SU-DHL-6 (cell line): ENCODE measurements at regions not wholly inside any gene's neighbourhood (a gene's known extent, or its start where the extent isn't known, plus 50 kb on each side); places are given as distances from the start of the nearest gene placed in this dataset.

Experiments used
- H2AFZ ChIP-seq: fragments of 200-600 bp; sonication (generic); 2 replicates; pipeline ENCODE4 v1.6.1; 2014; ENCODE audit warnings: low read depth, mild to moderate bottlenecking, moderate library complexity, mixed read lengths, antibody characterized with exemption, low read length; ENCODE audit not compliant: severe bottlenecking
- H3F3A ChIP-seq: fragments of 200-600 bp; shearing (Covaris generic); 2 replicates; pipeline ENCODE4 v1.6.0; 2016; ENCODE audit warnings: antibody characterized with exemption, mild to moderate bottlenecking; ENCODE audit not compliant: insufficient read depth
- H3K27ac ChIP-seq: fragments of 200-600 bp; sonication (generic); 2 replicates; pipeline ENCODE4 v1.5.1; 2016; ENCODE audit warnings: low read depth, mild to moderate bottlenecking, low read length, moderate library complexity, mixed read lengths
- H3K27me3 ChIP-seq: fragments of 200-600 bp; sonication (generic), shearing (Covaris generic); 2 replicates; pipeline ENCODE4 v1.6.0; 2014; ENCODE audit warnings: mild to moderate bottlenecking, low read length
- H3K36me3 ChIP-seq: fragments of 200-600 bp; sonication (generic); 2 replicates; pipeline ENCODE4 v1.6.1; 2014; ENCODE audit warnings: mild to moderate bottlenecking, low read length, mixed read lengths
- H3K4me2 ChIP-seq: fragments of 300-600, 200-600 bp; shearing (Covaris generic), sonication (generic); 2 replicates; pipeline ENCODE4 v1.6.0; 2014; ENCODE audit warnings: low read length, low read depth, mild to moderate bottlenecking; ENCODE audit not compliant: poor library complexity, severe bottlenecking
- H3K4me3 ChIP-seq: fragments of 200-600 bp; sonication (generic); 2 replicates; pipeline ENCODE4 v1.5.1; 2014; ENCODE audit warnings: antibody characterized with exemption, low read length, mild to moderate bottlenecking, mixed read lengths; ENCODE audit not compliant: insufficient read depth, poor library complexity, severe bottlenecking
- H3K79me2 ChIP-seq: fragments of 200-600 bp; sonication (generic); 2 replicates; pipeline ENCODE4 v1.6.1; 2014; ENCODE audit warnings: mild to moderate bottlenecking, low read length, moderate library complexity; ENCODE audit not compliant: insufficient read depth
- H3K9ac ChIP-seq: fragments of 200-600 bp; sonication (generic); 2 replicates; pipeline ENCODE4 v1.7.0; 2014; ENCODE audit warnings: mild to moderate bottlenecking, low read length
- H3K9me2 ChIP-seq: fragments of 200-600 bp; sonication (generic); replicated peaks from 2 replicates; pipeline ENCODE4 v1.6.1; 2014; ENCODE audit warnings: low read length; ENCODE audit not compliant: insufficient read depth
- H3K9me3 ChIP-seq: fragments of 200-600 bp; sonication (generic); 2 replicates; pipeline ENCODE4 v1.6.1; 2014; ENCODE audit warnings: low read length, mixed read lengths; ENCODE audit not compliant: insufficient read depth
- H4K20me1 ChIP-seq: fragments of 200-600 bp; sonication (generic); 2 replicates; pipeline ENCODE4 v1.6.1; 2014; ENCODE audit warnings: low read depth, mild to moderate bottlenecking, antibody characterized with exemption, low read length, moderate library complexity, mixed read lengths
- CTCF ChIP-seq: fragments of 200-600 bp; sonication (generic); IDR thresholded peaks from one replicate; pipeline ENCODE4 v1.5.1; 2017; ENCODE audit warnings: antibody characterized with exemption, mild to moderate bottlenecking, low read length, moderate library complexity; ENCODE audit not compliant: insufficient read depth, poor library complexity, severe bottlenecking
- EZH2phosphoT487 ChIP-seq: fragments of 200-600 bp; sonication (generic), shearing (Covaris generic); conservative IDR thresholded peaks from 2 replicates; pipeline ENCODE4 v1.6.1; 2018; ENCODE audit warnings: mild to moderate bottlenecking, antibody characterized with exemption, low read length, moderate library complexity, mixed read lengths

DNA sequence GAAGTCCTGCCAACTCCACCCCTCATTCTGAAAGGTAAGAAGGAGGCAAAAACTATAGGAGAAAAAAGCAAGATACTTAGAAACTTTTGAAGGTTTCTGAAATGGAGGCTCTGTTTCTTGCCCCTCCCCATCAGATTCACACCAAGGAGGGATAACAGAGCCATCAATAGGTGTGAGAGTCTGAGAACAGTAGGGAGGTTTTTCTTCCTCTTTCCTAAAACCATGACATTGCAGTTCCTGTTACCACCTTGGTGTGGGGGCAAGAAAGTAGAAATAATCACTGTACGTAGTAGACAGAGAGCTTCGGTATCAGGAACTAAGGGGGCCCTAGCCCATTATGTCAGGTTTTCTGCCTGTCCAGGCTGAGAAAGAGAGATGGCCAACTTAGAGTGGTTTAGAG lies 333.3 kb upstream of the SYNCRIP start:
- no peak overlapping the region for H3K4me3 ChIP-seq
- TF ChIP-seq EZH2phosphoT487 (no peak), CTCF (no peak)
- H2AFZ ChIP-seq: no peak overlapping the region
- no peak overlapping the region for H3K27ac ChIP-seq
- H3K79me2 ChIP-seq: no peaks in the 10 kb centered on the region
- no peaks in the 10 kb centered on the region for H3F3A ChIP-seq
- no peak overlapping the region for H3K4me2 ChIP-seq
- H3K9me3 ChIP-seq: no peaks in the 10 kb centered on the region
- H3K27me3 ChIP-seq: no peaks in the 10 kb centered on the region
- no peaks in the 10 kb centered on the region for H3K9me2 ChIP-seq
- no peaks in the 10 kb centered on the region for H4K20me1 ChIP-seq
- no peaks in the 10 kb centered on the region for H3K36me3 ChIP-seq
- no peak overlapping the region for H3K9ac ChIP-seq

- no peaks in the 10 kb centered on the region for H4K20me1 ChIP-seq
- no peaks in the 10 kb centered on the region for H3F3A ChIP-seq
- no peaks in the 10 kb centered on the region for H3K9me2 ChIP-seq
- H3K4me3 ChIP-seq: no peak overlapping the region
- no peak overlapping the region for H3K4me2 ChIP-seq
- H3K27ac ChIP-seq: no peak overlapping the region
- no peaks in the 10 kb centered on the region for H3K36me3 ChIP-seq
- no peaks in the 10 kb centered on the region for H3K79me2 ChIP-seq
- H2AFZ ChIP-seq: no peak overlapping the region
- no peak overlapping the region for H3K9ac ChIP-seq
- no peaks in the 10 kb centered on the region for H3K27me3 ChIP-seq
- H3K9me3 ChIP-seq: no peaks in the 10 kb centered on the region
- TF ChIP-seq CTCF (no peak), EZH2phosphoT487 (no peak)
Observed at GRCh38 chr6:85971238-85971637, 328.6 kb upstream of the SYNCRIP start.

DNA sequence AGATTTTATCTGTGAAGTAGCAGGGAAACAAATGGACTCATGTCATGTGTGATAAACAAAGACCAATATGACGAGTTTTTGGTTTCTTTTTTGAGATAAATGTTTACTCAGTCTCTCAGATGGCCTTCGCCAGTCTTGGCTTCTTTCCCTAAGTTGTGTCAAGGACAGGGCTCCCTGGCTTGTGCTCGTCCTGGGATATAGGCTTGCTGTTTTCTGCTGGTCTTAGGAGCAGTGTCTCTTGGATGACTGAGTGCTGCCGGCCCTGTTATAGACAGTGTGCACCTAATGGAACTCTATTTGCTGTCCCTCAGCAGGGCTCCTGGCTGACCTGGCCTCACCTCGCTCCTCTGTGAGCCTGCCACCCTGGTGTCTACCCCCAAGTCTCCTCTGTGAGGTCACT lies 324.1 kb upstream of the SYNCRIP start:
- Histone ChIP-seq H3K9me2 (no peaks in the 10 kb centered on the region), H2AFZ (no peak overlapping the region), H3K4me3 (no peak overlapping the region)

More for the DNA sequence above, 324.1 kb upstream of the SYNCRIP start:
- H3K27me3 ChIP-seq: no peaks in the 10 kb centered on the region
- H3K9me3 ChIP-seq: no peaks in the 10 kb centered on the region
- TF ChIP-seq EZH2phosphoT487: no peak
- TF ChIP-seq CTCF: no peak
- no peaks in the 10 kb centered on the region for H4K20me1 ChIP-seq
- H3K4me2 ChIP-seq: no peak overlapping the region
- no peaks in the 10 kb centered on the region for H3F3A ChIP-seq
- H3K36me3 ChIP-seq: no peaks in the 10 kb centered on the region
- H3K9ac ChIP-seq: no peak overlapping the region
- H3K79me2 ChIP-seq: no peaks in the 10 kb centered on the region
- H3K27ac ChIP-seq: no peak overlapping the region
